Keratinocyte (primary cell): ENCODE measurements at regions not wholly inside any gene's neighbourhood (a gene's known extent, or its start where the extent isn't known, plus 50 kb on each side); places are given as distances from the start of the nearest gene placed in this dataset.

Experiments
- CTCF ChIP-seq, 3 experiments: IDR thresholded peaks in 1 of 3; conservative IDR thresholded peaks in 1 of 3; optimal IDR thresholded peaks in 1 of 3; 2 replicates in 2 of 3; 3 replicates in 1 of 3; pipeline versions ENCODE3 to v1.5.1; 2011; ENCODE audit warnings: low read length in 3 of 3, mild to moderate bottlenecking in 3 of 3, moderate library complexity in 2 of 3, control low read depth in 1 of 3, inconsistent platforms in 1 of 3; ENCODE audit not compliant: insufficient read depth in 2 of 3; ENCODE audit errors: extremely low read depth in 1 of 3
- EZH2 ChIP-seq: IDR thresholded peaks from one replicate; pipeline ENCODE4 v1.6.1; 2012; ENCODE audit warnings: inconsistent platforms, mild to moderate bottlenecking, low read length, moderate library complexity

DNA sequence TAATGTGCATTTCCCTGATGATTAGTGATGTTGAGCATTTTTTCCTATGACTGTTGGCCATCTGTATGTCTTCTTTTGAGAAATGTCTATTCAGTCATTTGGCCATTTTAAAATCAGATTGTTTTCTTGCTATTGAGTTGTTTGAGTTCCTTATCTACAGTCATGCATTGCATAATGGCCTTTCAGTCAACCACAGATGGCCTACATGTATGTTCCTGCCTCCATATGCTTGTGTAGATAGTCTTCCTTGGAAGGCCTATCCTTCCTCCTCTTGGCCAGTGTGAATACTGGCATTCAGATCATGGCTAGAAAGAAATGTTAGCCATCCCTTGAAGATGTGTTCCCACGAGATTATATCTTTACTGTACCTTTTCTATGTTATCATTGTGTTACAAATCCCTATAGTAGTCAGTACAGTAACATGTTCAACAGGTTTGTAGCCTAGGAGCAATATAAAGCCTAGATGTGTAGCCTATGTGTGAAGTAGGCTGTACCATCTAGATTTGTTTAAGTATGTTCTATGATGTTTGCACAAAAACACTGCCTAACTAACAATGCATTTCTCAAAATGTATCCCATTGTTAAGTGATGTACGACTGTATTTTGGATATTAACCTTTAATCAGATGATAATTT is 65.6 kb upstream of the CD302 start:
- no peak for TF ChIP-seq CTCF (optimal IDR thresholded peaks at IDR 0.05 in 1 of 3, IDR thresholded peaks at IDR 0.05 in 1 of 3, conservative IDR thresholded peaks at IDR 0.05 in 1 of 3; ENCODE audit: extremely low read depth in 1 of 3, insufficient read depth in 2 of 3, low read length in 3 of 3)
- no peak for TF ChIP-seq EZH2
